ENCODE measurements at regions not wholly inside any gene's neighbourhood (a gene's known extent, or its start where the extent isn't known, plus 50 kb on each side); places are given as distances from the start of the nearest gene placed in this dataset.

GRCh38 chr7:92973293-92973731 is 136.9 kb upstream of the CDK6 start:
- Histone ChIP-seq H3K9me3 (ENCODE audit: control insufficient read depth in 2 of 2, low read length in 2 of 2) (peaks cover 3 to 11% of the 10 kb centered on the region in 2 donors), H3K36me3 (ENCODE audit: control insufficient read depth in 2 of 2, insufficient read depth in 2 of 2, low read length in 2 of 2) (no peaks in the 10 kb centered on the region), H3K9ac (ENCODE audit: low read length in 2 of 2) (no peak overlapping the region), H3K27me3 (ENCODE audit: control insufficient read depth in 1 of 2, insufficient read depth in 2 of 2, low read length in 2 of 2) (no peaks in the 10 kb centered on the region), H3K4me3 (ENCODE audit: low read length in 2 of 2) (no peak overlapping the region), H3K27ac (ENCODE audit: low read length) (no peak overlapping the region), H3K4me1 (ENCODE audit: control insufficient read depth, insufficient read depth, low read length) (no peaks in the 10 kb centered on the region)

- H3K9me3 ChIP-seq (ENCODE audit: control insufficient read depth in 2 of 2, low read length in 2 of 2) = peaks cover 3 to 11% of the 10 kb centered on the region in 2 donors
- no peaks in the 10 kb centered on the region for H3K27me3 ChIP-seq (ENCODE audit: control insufficient read depth in 1 of 2, insufficient read depth in 2 of 2, low read length in 2 of 2)
- no peak overlapping the region for H3K27ac ChIP-seq (ENCODE audit: low read length)
Observed at GRCh38 chr7:92972441-92972840, 136.1 kb upstream of the CDK6 start.

GRCh38 chr7:92969061-92969460 is 132.7 kb upstream of the CDK6 start:
- no peak overlapping the region for H3K27ac ChIP-seq (ENCODE audit: low read length)
- H3K9ac ChIP-seq (ENCODE audit: low read length in 2 of 2) = no peak overlapping the region
- H3K27me3 ChIP-seq (ENCODE audit: control insufficient read depth in 1 of 2, insufficient read depth in 2 of 2, low read length in 2 of 2) = no peaks in the 10 kb centered on the region
- no peaks in the 10 kb centered on the region for H3K36me3 ChIP-seq (ENCODE audit: control insufficient read depth in 2 of 2, insufficient read depth in 2 of 2, low read length in 2 of 2)
- no peak overlapping the region for H3K4me3 ChIP-seq (ENCODE audit: low read length in 2 of 2)
- H3K9me3 ChIP-seq (ENCODE audit: control insufficient read depth in 2 of 2, low read length in 2 of 2) = no peaks in the 10 kb centered on the region
- H3K4me1 ChIP-seq (ENCODE audit: control insufficient read depth, insufficient read depth, low read length) = no peaks in the 10 kb centered on the region

More at GRCh38 chr7:92972441-92972840, 136.1 kb upstream of the CDK6 start:
- Histone ChIP-seq H3K36me3 (ENCODE audit: control insufficient read depth in 2 of 2, insufficient read depth in 2 of 2, low read length in 2 of 2) (no peaks in the 10 kb centered on the region), H3K9ac (ENCODE audit: low read length in 2 of 2) (no peak overlapping the region), H3K4me3 (ENCODE audit: low read length in 2 of 2) (no peak overlapping the region), H3K4me1 (ENCODE audit: control insufficient read depth, insufficient read depth, low read length) (no peaks in the 10 kb centered on the region)

GRCh38 chr7:92968502-92968901 is 132.1 kb upstream of the CDK6 start:
- no peak overlapping the region for H3K27ac ChIP-seq (ENCODE audit: low read length)
- H3K4me3 ChIP-seq (ENCODE audit: low read length in 2 of 2) = no peak overlapping the region
- no peak overlapping the region for H3K9ac ChIP-seq (ENCODE audit: low read length in 2 of 2)
- H3K27me3 ChIP-seq (ENCODE audit: control insufficient read depth in 1 of 2, insufficient read depth in 2 of 2, low read length in 2 of 2) = no peaks in the 10 kb centered on the region
- H3K4me1 ChIP-seq (ENCODE audit: control insufficient read depth, insufficient read depth, low read length) = no peaks in the 10 kb centered on the region
- H3K36me3 ChIP-seq (ENCODE audit: control insufficient read depth in 2 of 2, insufficient read depth in 2 of 2, low read length in 2 of 2) = no peaks in the 10 kb centered on the region
- H3K9me3 ChIP-seq (ENCODE audit: control insufficient read depth in 2 of 2, low read length in 2 of 2) = no peaks in the 10 kb centered on the region

- Histone ChIP-seq H3K9me3 (ENCODE audit: control insufficient read depth in 2 of 2, low read length in 2 of 2) (no peaks in the 10 kb centered on the region), H3K4me1 (ENCODE audit: control insufficient read depth, insufficient read depth, low read length) (no peaks in the 10 kb centered on the region), H3K4me3 (ENCODE audit: low read length in 2 of 2) (no peak overlapping the region), H3K27me3 (ENCODE audit: control insufficient read depth in 1 of 2, insufficient read depth in 2 of 2, low read length in 2 of 2) (no peaks in the 10 kb centered on the region), H3K27ac (ENCODE audit: low read length) (no peak overlapping the region), H3K9ac (ENCODE audit: low read length in 2 of 2) (no peak overlapping the region), H3K36me3 (ENCODE audit: control insufficient read depth in 2 of 2, insufficient read depth in 2 of 2, low read length in 2 of 2) (no peaks in the 10 kb centered on the region)
Observed at GRCh38 chr7:92967238-92967637, 130.9 kb upstream of the CDK6 start.

- H3K27ac ChIP-seq (ENCODE audit: low read length) = no peak overlapping the region
- H3K36me3 ChIP-seq (ENCODE audit: control insufficient read depth in 2 of 2, insufficient read depth in 2 of 2, low read length in 2 of 2) = no peaks in the 10 kb centered on the region
- H3K9me3 ChIP-seq (ENCODE audit: control insufficient read depth in 2 of 2, low read length in 2 of 2) = no peaks in the 10 kb centered on the region
- no peaks in the 10 kb centered on the region for H3K27me3 ChIP-seq (ENCODE audit: control insufficient read depth in 1 of 2, insufficient read depth in 2 of 2, low read length in 2 of 2)
- H3K4me1 ChIP-seq (ENCODE audit: control insufficient read depth, insufficient read depth, low read length) = no peaks in the 10 kb centered on the region
- H3K9ac ChIP-seq (ENCODE audit: low read length in 2 of 2) = no peak overlapping the region
- no peak overlapping the region for H3K4me3 ChIP-seq (ENCODE audit: low read length in 2 of 2)
Observed at GRCh38 chr7:92964141-92964540, 127.8 kb upstream of the CDK6 start.

GRCh38 chr7:92963566-92963965 is 127.2 kb upstream of the CDK6 start:
- no peaks in the 10 kb centered on the region for H3K9me3 ChIP-seq (ENCODE audit: control insufficient read depth in 2 of 2, low read length in 2 of 2)
- H3K36me3 ChIP-seq (ENCODE audit: control insufficient read depth in 2 of 2, insufficient read depth in 2 of 2, low read length in 2 of 2) = no peaks in the 10 kb centered on the region
- H3K9ac ChIP-seq (ENCODE audit: low read length in 2 of 2) = no peak overlapping the region
- no peaks in the 10 kb centered on the region for H3K4me1 ChIP-seq (ENCODE audit: control insufficient read depth, insufficient read depth, low read length)
- no peak overlapping the region for H3K27ac ChIP-seq (ENCODE audit: low read length)
- H3K27me3 ChIP-seq (ENCODE audit: control insufficient read depth in 1 of 2, insufficient read depth in 2 of 2, low read length in 2 of 2) = no peaks in the 10 kb centered on the region
- H3K4me3 ChIP-seq (ENCODE audit: low read length in 2 of 2) = no peak overlapping the region

- Histone ChIP-seq H3K9ac (ENCODE audit: low read length in 2 of 2) (no peak overlapping the region), H3K36me3 (ENCODE audit: control insufficient read depth in 2 of 2, insufficient read depth in 2 of 2, low read length in 2 of 2) (no peaks in the 10 kb centered on the region), H3K4me3 (ENCODE audit: low read length in 2 of 2) (no peak overlapping the region), H3K9me3 (ENCODE audit: control insufficient read depth in 2 of 2, low read length in 2 of 2) (no peaks in the 10 kb centered on the region), H3K4me1 (ENCODE audit: control insufficient read depth, insufficient read depth, low read length) (no peaks in the 10 kb centered on the region), H3K27me3 (ENCODE audit: control insufficient read depth in 1 of 2, insufficient read depth in 2 of 2, low read length in 2 of 2) (no peaks in the 10 kb centered on the region), H3K27ac (ENCODE audit: low read length) (no peak overlapping the region)
Observed at GRCh38 chr7:92961961-92962360, 125.6 kb upstream of the CDK6 start.

- Histone ChIP-seq H3K4me3 (ENCODE audit: low read length in 2 of 2) (no peak overlapping the region), H3K9me3 (ENCODE audit: control insufficient read depth in 2 of 2, low read length in 2 of 2) (no peaks in the 10 kb centered on the region), H3K27ac (ENCODE audit: low read length) (no peak overlapping the region), H3K4me1 (ENCODE audit: control insufficient read depth, insufficient read depth, low read length) (no peaks in the 10 kb centered on the region), H3K36me3 (ENCODE audit: control insufficient read depth in 2 of 2, insufficient read depth in 2 of 2, low read length in 2 of 2) (no peaks in the 10 kb centered on the region), H3K9ac (ENCODE audit: low read length in 2 of 2) (no peak overlapping the region), H3K27me3 (ENCODE audit: control insufficient read depth in 1 of 2, insufficient read depth in 2 of 2, low read length in 2 of 2) (no peaks in the 10 kb centered on the region)
Observed at GRCh38 chr7:92956575-92956974, 120.2 kb upstream of the CDK6 start.

GRCh38 chr7:92955081-92955480 is 118.7 kb upstream of the CDK6 start:
- Histone ChIP-seq H3K36me3 (ENCODE audit: control insufficient read depth in 2 of 2, insufficient read depth in 2 of 2, low read length in 2 of 2) (no peaks in the 10 kb centered on the region), H3K9me3 (ENCODE audit: control insufficient read depth in 2 of 2, low read length in 2 of 2) (no peaks in the 10 kb centered on the region), H3K27ac (ENCODE audit: low read length) (no peak overlapping the region), H3K27me3 (ENCODE audit: control insufficient read depth in 1 of 2, insufficient read depth in 2 of 2, low read length in 2 of 2) (no peaks in the 10 kb centered on the region), H3K9ac (ENCODE audit: low read length in 2 of 2) (no peak overlapping the region), H3K4me3 (ENCODE audit: low read length in 2 of 2) (no peak overlapping the region), H3K4me1 (ENCODE audit: control insufficient read depth, insufficient read depth, low read length) (no peaks in the 10 kb centered on the region)

- Histone ChIP-seq H3K9me3 (ENCODE audit: control insufficient read depth in 2 of 2, low read length in 2 of 2) (no peaks in the 10 kb centered on the region), H3K4me1 (ENCODE audit: control insufficient read depth, insufficient read depth, low read length) (no peaks in the 10 kb centered on the region), H3K36me3 (ENCODE audit: control insufficient read depth in 2 of 2, insufficient read depth in 2 of 2, low read length in 2 of 2) (no peaks in the 10 kb centered on the region), H3K27ac (ENCODE audit: low read length) (no peak overlapping the region), H3K4me3 (ENCODE audit: low read length in 2 of 2) (no peak overlapping the region), H3K9ac (ENCODE audit: low read length in 2 of 2) (no peak overlapping the region), H3K27me3 (ENCODE audit: control insufficient read depth in 1 of 2, insufficient read depth in 2 of 2, low read length in 2 of 2) (no peaks in the 10 kb centered on the region)
Observed at GRCh38 chr7:92953657-92954056, 117.3 kb upstream of the CDK6 start.
